NCI-H69 (cell line): ENCODE measurements at regions not wholly inside any gene's neighbourhood (a gene's known extent, or its start where the extent isn't known, plus 50 kb on each side); places are given as distances from the start of the nearest gene placed in this dataset.

Source experiments
- DNase-seq: peaks from one replicate; lab custom pipeline; 2025; lab: John Stamatoyannopoulos, UW

DNA sequence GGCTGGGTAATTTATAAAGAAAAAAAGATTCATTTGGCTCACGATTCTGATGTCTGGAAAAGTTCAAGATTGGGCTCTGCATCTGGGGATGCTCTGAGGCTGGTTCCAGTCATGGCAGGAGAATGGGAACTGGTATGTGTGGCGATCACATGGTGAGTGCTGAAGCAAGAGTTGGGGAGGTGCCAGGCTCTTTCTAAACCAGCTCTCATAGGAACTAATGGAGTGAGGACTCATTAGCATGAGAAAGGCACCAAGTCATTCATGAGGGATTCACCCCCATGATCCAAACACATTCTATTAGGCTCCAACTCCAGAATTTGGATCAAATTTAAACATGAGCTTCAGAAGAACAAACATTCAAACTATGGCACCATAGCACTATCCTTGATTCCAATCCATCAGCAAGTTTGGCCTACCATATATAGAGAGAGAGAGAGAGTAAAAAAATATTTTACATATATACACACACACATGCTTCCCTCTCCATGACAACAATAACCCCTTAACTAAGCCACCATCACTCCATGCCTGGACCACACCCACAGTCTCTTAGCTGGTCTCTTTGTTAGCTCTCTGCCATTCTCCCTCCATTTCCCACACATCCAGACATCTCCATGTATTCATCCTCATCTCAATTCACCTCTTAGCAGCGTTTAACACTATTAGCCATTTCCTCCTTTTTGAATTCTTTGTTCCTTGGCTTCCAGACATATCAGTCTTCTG, 57.9 kb downstream of the NPY start:
- DNase-seq: no peak

DNA sequence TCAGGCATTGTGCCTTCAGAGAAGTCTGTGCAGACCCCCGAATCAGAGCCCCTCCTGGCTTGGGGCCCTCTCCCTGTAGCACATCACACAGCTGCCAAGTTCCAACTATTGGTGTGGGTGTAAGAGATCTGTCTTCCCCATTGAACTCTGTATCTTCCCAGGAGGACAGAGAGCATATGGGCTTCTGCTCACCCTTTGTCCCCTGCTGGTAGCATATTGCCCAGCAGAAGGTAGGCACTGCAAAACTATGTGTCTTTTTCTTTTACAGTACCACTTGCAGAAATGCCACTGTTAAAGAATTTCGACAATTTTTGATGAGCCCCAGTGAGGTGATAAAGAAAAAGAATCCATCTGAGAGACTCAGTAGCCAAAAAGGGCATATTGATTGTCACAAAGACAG, 59.6 kb downstream of the NPY start:
- no peak for DNase-seq

DNA sequence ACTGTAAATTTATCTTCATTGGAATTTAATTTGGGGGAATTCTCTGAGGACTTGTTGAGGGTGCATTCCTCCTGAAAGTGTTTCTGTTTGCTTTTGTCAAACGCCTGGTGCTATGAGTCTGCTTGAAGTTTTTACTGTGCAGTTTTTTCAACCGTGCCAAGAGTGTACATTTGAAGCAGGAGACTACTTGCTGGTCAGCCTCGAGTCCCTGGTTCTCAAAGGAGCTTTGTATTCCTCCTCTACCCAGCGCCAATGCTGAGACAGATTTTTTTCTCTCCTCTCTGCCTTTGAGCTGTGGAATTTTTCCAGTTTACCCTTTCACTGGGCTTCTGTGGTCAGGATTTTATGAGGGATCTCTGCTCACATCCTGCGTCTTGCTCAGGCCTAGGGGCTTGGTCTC, 62.1 kb downstream of the NPY start:
- no peak for DNase-seq

DNA sequence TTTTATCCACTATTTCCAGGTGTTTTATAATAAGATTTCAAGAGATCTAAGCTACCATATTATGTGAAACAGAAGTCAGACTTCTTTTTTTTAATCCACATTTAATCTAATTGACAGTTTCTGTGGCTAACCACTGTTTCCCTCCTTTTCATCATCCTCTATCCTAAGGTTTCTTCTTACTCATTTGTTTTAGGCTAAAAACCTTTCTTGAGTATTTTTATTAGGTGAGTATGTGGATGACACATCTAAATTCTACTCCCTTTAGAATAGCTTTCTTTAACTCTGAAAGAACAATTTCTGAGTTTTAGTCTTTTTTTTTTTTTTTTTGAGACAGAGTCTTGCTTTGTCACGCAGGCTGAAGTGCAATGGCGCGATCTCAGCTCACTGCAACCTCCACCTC, 62.7 kb downstream of the NPY start:
- no peak for DNase-seq

DNA sequence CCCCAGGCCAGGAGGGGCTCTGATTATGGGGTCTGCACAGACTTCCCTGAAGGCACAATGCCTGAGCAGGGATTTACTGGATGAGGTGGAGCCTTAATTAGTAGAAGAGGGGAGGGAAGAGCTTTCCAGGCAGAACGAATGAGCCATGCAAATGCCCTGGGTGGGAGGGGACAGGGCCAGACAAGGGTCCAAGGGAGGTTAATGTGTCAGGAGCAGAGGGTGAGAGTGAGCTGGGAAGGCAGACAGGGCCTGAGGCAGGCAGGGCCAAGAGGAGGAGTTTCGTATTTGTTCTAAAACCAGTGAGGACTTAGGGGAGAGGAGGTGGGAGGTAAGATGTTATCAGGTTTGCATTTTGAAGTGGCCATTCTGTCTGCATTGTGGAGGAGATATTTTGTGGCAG, 65.3 kb downstream of the NPY start:
- DNase-seq: no peak

DNA sequence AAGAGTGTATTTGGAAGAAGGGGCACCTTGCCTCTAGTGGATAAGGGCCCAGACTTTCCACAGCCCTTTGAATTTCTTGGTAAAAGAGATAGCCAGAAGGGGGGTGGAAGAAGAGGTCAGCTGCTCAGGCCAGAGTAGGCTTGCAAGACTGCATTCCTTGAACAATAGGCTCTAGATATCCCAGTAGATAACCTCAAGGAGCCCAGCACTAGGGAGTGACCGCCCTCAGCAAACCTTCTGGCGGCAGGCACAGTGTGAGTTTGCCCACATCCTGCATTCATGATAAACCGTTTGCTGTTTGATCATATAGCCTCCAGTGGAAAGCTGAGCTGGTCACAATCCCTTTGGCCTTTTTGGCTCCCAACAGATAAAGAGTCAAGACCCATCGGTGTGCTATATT, 70.5 kb downstream of the NPY start:
- no peak for DNase-seq

DNA sequence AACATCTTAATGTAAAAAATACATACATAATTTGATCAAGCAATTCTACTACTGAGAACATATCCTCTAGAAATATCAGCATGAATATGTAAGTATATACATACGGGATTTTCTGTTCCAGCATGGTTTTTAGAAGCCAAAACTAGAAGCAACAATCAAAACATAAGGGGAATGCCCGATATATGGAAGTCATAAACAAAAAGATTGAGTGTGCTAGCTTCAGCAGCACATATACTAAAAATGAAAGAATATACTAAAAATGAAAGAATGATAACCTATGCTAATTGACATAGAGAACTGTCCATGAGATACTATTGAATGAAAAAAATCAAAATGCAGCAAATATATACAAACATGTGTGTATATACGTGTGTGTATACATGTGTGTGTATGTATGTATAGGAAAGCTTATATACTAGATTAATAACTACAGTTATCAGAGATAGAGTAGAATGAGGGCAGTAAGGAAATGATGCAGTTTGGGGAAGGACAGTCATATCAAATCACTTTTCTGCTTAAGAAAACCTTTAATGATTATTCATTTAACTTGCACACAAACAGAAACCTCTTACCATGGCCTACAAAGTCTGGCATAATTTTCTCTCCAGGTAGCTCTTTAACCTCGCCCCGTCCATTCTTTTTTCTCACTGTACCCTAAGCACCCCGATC, 72.9 kb downstream of the NPY start:
- no peak for DNase-seq

DNA sequence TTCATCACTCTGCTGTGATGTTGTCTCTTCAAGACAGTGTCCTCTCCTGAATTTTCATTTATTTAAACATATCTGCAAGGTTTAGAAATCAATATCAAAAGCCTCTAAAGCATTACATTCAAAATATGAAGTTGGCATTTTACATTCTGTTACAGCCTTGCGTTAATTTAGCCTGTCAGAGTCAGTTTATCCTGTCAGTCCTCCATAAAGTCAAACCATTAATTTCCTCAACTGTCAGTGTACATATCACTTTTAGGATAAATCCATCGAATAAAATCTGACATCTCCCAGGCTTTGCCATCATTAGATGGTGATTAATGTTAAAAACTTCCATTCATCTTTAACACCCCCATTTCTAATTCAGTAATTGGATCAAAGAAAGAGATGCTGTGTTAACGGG, 77.0 kb downstream of the NPY start:
- no peak for DNase-seq

DNA sequence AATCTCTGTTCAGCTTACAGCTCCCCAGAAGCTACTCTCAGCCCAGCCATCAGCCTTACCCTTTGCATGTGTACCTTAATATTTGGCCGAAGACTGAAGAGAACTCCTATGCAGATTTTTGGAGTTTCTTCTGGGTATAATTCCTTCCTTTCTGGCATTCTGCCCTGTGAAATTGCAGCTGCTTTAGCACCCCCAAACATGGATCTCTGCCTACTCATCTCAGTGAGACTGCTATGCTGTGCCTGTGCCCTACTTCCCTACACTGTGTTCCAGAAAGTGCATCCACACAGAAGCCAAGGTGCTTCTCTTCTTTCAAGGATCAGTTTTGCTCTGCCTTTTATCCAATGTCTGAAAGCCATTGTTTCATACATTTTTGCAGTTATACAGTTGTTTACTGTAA, 81.6 kb downstream of the NPY start:
- DNase-seq: no peak

DNA sequence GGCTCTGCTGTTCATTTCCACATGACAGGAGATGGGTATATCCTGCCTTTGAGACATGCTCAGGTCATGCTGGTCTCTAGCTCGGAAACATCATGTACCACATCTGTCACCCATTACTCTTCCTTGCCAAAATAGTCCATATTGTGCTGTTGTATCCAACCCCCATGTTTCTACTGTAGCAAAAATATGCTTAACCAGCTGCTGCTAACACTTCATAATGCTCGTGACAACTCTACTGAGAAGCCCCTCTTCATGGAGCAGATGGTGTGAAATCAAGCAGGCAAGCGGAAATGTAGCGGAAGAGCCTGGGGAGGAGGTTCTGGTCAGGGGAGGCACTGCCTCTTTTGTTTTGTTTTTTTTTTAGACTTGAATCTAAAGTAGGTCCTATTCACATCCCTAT, 82.9 kb downstream of the NPY start:
- peak; percentile 16 for DNase-seq

DNA sequence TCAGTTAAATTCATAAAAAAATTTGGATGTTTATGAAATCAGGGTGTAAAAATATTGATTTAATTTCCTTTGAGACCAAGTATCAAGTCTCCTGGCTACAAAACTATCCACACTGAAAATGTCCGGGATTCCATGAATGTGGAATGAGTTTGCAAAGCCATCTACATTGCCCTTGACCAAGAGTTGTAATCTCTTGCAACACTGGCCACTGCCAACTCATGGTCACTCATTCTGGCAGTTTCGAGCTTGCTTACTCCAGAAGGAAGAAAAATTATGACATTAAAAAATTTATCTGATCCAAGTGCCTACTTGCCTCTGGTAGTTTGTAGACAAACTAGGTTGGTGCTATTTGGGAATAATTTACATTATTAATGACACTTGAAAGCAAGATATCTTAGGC, 84.2 kb downstream of the NPY start:
- no peak for DNase-seq

DNA sequence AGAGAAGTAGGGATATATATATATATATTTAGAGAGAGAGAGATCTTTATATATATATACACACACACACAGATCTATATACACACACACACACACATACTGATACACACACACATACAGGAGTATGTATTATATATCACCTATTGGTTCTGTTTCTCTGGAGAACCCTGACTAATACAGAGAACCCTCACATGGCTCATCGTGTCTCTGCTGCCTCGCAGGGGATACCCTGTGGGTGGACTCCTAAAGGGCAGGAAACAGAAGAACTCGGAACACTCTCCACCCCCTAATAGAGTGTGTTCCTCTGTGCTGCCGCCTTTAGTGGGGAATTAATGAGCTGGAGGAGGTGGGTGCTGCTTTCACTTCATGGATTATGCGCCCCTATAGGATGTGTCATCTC, 86.6 kb downstream of the NPY start:
- no peak for DNase-seq

DNA sequence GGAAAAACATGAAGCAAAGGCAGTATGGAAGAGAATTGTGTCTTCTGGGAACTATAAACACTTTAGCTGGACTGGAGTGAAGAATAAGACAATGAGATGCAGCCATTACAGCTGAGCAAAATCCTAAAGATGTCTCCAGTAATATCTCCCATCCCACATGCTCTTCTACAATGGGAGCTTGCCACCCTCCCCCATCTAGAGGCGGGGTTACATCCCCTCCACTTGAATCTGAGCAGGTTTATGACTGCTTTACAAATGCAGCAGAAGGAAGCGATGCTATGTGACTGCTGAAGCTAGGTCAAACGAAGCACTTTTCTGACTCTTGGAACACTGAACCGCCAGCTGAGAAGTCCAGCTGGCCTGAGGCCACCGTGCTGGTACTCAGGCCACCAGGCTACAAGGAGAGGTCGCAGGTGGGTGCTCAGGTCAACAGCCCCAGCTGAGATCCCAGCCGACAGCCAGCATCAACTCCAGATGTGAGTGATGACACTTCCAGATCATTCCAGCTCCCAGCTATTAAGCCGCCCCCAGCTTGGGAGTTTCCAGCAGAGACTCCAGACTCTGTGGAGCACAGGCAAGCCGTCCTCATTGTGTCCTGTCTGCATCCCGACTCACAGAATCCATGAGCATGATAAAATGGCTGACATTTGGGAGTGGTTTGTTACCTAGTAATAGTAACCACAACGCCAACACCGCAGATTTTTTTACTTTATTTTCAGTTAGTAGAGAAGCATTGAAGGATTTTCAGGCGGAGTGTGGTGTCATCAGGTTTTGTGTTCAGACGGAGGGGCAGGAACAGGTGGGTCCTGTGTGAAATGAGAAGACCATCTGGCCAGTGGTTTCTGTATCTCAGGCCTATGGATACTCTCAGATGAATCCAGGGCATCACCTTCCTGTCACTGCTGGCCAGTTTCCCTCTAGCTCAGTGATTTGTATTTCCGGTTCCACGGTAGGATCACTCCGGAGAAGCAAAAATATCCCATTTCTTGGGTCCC, 89.3 kb downstream of the NPY start:
- no peak for DNase-seq

DNA sequence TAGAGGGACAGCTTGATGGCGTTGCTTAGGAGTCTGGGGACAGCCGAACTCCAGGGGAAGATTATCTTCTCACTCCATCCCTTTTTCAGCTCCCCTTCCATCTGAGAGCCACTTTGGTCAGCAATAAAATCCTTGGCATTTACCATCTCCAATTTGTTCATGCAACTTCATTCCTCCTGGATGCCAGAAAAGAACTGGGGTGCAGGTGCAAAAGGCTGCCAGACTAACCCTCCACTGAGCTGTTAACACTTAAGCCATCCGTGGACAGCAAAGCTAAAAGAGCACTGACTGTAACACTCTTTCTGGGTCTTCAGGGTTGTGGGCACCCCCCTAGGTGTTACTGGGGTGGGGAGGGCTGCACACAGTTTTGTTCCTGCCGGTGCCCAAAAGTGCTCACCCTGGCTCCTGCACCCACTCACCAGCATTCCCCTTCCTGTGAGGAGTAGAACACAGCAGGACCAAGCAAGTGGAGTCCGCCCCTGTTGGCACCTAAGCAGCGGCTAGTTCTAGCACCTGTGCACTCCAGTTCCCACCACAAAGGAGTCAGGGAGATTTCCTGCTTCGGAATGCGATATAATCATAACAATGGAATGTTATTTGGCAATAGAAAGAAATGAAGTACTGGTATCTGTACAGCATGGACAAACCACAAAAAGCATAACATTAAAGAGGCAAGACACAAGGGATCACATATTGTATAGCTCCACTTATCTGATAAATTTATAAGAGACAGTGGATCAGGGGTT, 95.1 kb downstream of the NPY start:
- no peak for DNase-seq

DNA sequence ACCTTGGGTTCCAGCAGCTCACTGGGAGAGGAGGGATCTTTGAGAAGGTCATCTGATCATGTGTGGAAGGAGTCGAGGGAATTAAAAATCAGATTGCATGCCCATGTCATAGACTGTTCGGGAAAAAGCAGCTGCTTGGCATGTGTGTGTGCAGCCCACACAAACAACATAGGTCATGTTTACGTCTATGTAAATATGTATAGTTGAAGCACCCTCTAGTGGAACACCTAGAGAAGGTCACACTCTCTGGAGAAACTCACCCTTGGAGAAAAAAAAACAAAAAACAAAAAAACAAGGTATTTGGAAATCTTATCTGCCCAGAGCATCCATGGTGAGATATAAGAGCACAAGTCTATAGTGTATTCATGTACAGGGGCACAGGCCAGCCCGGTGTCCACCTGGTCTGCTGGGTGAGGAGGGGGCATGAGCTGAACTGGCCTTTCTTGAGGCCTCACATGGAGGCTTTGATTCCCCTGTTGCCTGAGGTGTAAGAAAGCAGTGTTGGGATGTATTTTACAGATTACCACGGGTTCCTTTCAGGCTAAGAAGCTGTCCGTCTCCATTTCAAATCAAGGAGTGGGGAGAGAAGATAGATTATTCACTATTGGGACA, 98.0 kb downstream of the NPY start:
- DNase-seq: peak; percentile 43

DNA sequence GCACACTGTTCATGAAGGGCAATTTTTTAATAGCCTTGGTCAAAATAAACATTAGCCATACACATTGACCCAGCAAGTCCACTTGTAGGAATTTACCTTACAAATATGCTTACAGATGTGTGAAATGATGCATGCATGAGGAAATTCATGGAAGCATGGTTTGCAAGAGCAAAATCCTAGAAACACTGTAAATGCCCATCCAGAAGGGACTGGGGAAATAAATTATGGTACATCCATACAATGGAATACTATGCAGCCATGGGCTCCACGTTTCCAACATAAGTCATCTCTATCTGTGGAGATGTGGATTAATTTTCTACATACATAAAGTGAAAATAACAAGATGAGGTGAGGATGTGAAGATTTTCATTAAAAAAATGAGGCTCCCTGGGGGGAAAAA, 99.1 kb downstream of the NPY start:
- no peak for DNase-seq

DNA sequence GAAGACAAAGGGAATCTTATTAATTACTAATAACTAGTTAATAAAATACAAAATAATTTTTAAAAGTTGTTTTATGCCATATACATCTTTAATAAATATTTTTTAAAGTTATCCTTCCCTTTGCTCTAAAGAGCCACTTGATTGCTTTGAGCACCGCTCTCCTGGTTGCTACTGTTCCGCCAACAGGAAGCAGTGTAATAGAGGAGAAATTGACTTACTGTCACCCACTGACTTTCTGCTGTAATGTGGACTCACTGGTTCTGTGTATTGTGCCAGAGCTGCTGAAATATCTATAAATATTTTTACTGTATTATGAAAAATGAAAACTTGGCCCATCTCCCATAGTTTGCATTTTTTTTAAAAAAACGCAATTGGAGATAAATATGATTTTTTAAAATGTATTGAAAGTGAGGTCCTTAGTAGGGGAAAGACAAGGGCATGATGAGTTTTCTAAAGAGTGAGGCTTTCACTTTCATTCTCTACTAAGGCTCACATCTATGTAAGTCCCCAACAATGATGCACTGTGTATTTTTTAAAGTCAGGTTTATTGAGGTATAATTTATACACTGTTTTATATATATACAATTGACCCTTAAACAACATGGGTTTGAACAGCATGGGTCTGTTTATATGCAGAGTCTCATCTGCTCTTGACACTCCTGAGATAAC, 100.5 kb downstream of the NPY start:
- no peak for DNase-seq

DNA sequence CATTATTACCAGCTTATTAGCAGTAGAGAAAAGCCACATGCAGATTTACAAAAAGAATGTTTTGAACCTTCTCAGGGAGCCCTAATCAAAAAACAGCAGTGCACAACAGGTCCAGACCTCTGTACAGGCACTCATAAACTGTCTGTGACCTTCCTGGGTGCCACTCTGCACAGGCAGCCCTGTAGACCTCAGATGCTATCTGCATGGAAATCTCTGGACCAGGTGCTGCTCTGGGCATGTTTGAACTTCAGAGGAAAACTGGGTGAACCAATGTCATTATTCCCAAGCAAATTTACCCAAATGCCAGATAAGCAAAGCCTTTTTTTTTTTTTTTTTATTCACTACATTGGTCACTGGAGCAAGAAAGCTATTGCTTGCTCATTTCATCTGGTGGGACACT, 104.2 kb downstream of the NPY start:
- DNase-seq: no peak

DNA sequence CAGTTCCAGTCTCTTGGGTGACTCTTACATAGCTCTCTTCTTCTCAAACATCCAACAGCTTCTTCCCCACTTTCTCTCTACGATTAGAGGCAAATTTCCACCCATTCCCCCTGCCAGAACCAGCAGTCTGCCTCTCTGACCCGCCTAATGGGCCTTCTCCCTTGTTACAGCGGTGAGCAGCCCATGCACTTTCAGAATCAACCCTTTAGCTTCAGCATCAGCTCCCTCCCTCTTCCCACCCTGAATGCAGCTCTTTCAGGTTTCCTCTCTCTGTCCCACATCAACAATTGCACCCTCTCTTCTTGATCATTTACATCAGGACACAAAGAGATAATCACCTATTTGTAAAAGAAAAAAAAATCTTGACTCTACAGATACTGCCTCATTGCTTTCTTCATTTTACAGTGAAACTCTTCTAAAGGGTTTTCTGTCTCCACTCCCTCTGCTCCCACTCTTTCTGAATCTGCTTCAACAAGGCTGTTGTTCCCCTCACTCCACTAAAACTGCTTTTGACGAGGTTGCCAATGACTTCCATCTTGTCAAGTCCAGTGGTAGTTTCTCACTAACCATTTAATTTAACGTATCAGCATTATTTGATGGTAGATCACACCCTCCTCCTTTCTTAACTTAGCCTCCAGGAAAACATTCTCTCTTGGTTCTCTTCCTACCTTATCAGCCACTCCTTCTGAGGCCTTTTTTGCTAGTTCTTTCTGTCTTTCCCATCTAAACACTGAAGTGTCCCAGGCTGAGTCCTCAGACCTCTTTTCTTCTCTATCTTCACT, 106.6 kb downstream of the NPY start:
- DNase-seq: no peak

DNA sequence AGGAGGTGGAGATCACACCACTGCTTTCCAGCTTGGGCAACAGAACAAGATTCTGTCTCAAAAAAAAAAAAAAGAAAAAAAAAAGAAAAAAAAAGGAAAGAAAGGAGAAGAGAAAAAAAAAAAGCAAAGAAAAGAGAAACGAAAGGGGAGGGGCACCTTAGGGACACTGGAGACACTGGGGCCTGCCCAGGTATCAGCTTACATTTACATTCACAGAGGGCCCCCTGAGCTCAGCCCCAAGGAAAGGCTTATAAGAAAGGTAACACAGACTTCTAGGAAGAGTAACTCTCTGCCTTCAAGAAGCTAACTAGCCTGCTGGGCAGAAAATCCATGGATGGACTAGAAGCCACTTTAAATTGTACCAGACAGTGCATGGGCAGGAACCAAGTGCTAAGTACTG, 108.8 kb downstream of the NPY start:
- DNase-seq: no peak
